Spleen (tissue), 7 donors: ENCODE measurements at regions not wholly inside any gene's neighbourhood (a gene's known extent, or its start where the extent isn't known, plus 50 kb on each side); places are given as distances from the start of the nearest gene placed in this dataset.
"Not testable (repeated sequence)": the region's sequence is repeated elsewhere in the genome, so short reads cannot be mapped to it uniquely, and the experiment has no call there.

Experiments used
- CTCF ChIP-seq, 11 experiments: fragments of 200-600 bp in 7 of 11; fragments of 450-650 bp in 4 of 11; sonication (generic) in 4 of 11; IDR thresholded peaks in 8 of 11; conservative IDR thresholded peaks in 3 of 11; 1 replicate in 7 of 11; 2 replicates in 4 of 11; pipeline versions ENCODE4 v1.4.0 to v1.8.0; 2016 to 2021; ENCODE audit warnings: antibody characterized with exemption in 11 of 11, inconsistent platforms in 4 of 11, mild to moderate bottlenecking in 1 of 11
- POLR2A ChIP-seq, 3 donors: fragments of 450-650 bp; IDR thresholded peaks; one replicate each; pipeline ENCODE4 v1.5.1; 2017; ENCODE audit warnings: antibody characterized with exemption in 3 of 3, mild to moderate bottlenecking in 1 of 3
- donor health status: DM: no; HTN: no; CAD: no; lungs with moderate emphysema.
- donor health status: DM: no; HTN: no; CAD: no.
- donor health status: DM: no; HTN: no; CAD: no.

- TF ChIP-seq POLR2A (IDR thresholded peaks at IDR 0.05); CTCF (IDR thresholded peaks at IDR 0.05 in 8 of 11, conservative IDR thresholded peaks at IDR 0.05 in 3 of 11): not testable (repeated sequence)
Measured at GRCh38 chr10:46779571-46779970, 131.7 kb upstream of the PTPN20 start.
